8988T (cell line): ENCODE measurements at regions not wholly inside any gene's neighbourhood (a gene's known extent, or its start where the extent isn't known, plus 50 kb on each side); places are given as distances from the start of the nearest gene placed in this dataset.

Experiments
- DNase-seq: peaks from one replicate; pipeline ENCODE4 v3.0.0; 2011

GRCh38 chr2:133667968-133668367 lies 99.7 kb upstream of the NCKAP5 start:
- DNase-seq = no peak

- DNase-seq = no peak
These were observed 100.3 kb upstream of the NCKAP5 start for GRCh38 chr2:133668547-133668946.

- no peak for DNase-seq
These were observed 105.1 kb upstream of the NCKAP5 start for GRCh38 chr2:133673305-133673905.

DNA sequence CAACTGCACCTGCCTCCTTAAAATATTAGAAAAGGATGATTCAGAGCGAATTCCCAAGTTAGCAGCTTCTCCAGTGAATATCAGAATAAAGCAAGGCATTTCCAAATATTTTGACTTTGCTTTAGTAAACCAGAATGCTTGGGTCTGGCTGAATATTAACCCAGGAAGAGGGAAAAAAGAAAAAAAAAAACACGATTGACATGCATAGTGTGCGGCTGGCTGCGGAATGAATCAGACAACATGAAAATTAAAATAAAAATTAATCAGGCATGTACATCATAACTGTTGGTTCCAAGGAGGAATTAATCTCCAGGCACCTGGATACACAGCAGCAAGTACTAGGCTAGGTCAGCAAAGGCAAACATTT lies 105.8 kb upstream of the NCKAP5 start:
- no peak for DNase-seq

- no peak for DNase-seq
These were observed 106.4 kb upstream of the NCKAP5 start for GRCh38 chr2:133674433-133675331.

DNA sequence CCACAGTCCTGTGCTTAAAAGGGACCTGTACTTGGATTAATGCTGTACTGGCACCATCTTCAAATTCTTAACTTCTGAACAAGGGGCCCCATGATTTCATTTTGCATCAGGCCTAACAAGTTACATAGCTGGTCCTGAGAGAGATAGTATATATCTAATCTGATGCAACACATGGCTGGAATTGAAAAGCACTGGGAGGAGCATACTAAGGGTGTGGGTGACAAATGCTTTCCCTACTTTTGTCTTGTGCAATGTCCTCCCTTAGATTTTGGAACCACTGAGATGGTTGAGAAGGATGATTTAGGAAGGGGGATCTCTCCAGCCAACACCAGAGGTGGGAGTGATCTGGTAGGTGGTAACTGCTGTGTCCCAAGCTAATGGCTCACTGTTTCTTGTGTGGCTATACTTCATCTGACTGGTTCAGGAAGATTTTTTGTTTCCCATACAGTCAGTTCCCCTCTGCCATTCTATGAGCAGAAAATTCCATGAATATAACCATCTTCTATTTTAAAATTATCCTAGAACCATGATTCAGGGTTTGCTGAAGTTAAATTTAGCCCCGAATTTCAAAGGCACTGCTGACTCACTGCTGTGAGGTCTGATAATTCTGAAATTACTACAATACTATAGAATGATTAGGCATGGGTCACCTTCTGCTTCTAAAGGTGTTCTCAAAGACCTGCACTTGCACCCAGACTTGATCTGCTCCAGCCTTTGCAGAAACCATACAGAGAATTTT lies 108.3 kb upstream of the NCKAP5 start:
- DNase-seq = no peak

DNA sequence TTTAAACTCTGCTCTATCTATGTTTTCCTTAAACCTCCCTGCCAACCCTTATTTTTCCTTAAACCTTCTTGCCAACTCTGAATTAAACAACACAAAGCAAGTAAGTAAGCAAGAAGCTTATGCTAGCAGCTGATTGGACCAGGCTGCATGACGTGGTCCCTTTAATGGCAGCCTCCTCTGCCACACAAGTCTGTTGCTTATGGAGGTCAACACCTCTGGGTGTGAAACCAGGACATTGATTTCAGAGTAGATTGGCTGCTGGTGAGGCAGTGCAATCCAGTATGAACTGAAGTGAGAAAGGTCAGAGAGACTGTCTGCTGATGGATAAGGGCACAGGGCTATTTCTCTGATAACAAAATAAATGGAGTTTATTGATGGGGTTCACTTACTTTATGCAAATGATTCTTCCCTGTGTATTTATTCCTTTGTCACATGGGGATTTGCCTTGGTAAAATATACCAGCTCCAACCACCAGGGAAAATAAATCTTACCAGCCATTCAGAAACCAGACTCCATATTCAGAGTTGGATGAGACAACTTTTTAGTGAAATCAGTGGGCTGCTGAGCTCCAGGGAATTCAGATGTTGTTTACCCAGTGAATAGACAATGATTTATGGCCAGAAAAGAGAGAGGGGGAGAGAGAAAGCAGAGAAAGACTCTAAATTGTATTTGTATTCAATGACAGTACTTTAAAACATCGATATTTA lies 112.2 kb upstream of the NCKAP5 start:
- DNase-seq = no peak

GRCh38 chr2:133682347-133682746 lies 114.1 kb upstream of the NCKAP5 start:
- no peak for DNase-seq

DNA sequence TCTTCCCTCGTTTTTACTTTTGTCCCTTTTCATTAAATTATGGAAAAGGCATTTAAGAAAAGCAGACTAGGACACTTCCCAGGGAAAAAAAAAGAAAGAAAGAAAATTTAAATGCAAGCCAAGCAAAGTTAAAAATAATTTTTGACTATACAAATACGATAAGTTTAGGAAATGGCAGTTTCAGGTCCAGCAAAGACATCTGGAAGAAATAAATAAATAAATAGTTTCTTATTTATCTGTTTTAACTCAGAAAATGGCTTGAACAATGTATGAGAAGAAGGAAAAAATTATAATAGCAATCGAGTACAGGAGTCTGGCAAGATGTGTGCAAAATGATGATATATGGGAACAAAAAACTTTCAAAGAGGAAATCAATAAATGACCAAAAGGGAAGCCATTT lies 114.6 kb upstream of the NCKAP5 start:
- DNase-seq = no peak

GRCh38 chr2:133685636-133686215 lies 117.5 kb upstream of the NCKAP5 start:
- DNase-seq = no peak

DNA sequence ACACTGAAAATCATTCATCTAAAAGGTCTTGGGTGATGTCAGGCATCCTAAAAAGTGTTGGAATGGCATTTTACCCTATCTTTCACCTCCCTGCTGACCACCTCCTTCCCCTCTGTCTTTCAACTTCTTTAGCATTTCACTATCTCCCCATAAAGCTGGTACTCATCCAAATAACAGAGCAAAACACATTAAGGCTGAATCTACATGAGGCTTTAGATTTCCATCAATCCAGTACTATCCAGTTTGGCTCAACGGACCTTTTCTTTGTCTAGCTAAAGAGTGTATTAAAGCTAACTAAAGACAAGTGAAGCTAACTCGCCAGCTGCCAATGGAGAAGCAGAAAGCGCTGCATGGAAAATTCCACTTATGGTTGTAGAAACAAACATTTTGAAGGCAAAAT lies 122.5 kb upstream of the NCKAP5 start:
- no peak for DNase-seq

- no peak for DNase-seq
These were observed 123.1 kb upstream of the NCKAP5 start for GRCh38 chr2:133691336-133691735.

DNA sequence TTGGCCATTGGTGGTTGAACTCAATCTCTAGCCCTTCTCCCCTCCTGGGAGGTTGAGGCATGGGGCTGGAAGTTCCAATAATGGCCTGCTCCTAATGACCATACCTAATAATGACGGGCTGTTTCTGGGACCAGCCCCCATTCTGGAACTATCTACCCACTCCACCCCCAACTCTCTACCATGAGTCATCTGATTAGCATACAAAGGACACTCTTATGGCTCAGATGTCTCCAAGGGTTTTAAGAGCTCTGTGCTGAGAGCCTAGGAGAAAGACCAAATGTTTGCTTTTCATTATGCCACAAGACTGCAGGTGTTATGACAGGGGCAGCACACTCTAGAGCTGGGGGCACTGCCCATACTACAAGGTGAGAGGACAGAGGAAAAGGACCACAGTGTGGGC lies 137.0 kb upstream of the NCKAP5 start:
- DNase-seq = no peak

- no peak for DNase-seq
These were observed 142.3 kb upstream of the NCKAP5 start for GRCh38 chr2:133710613-133711012.

- no peak for DNase-seq
These were observed 142.9 kb upstream of the NCKAP5 start for GRCh38 chr2:133711201-133711600.

- DNase-seq = no peak
These were observed 143.5 kb upstream of the NCKAP5 start for GRCh38 chr2:133711806-133712205.

- no peak for DNase-seq
These were observed 144.1 kb upstream of the NCKAP5 start for GRCh38 chr2:133712369-133712768.

DNA sequence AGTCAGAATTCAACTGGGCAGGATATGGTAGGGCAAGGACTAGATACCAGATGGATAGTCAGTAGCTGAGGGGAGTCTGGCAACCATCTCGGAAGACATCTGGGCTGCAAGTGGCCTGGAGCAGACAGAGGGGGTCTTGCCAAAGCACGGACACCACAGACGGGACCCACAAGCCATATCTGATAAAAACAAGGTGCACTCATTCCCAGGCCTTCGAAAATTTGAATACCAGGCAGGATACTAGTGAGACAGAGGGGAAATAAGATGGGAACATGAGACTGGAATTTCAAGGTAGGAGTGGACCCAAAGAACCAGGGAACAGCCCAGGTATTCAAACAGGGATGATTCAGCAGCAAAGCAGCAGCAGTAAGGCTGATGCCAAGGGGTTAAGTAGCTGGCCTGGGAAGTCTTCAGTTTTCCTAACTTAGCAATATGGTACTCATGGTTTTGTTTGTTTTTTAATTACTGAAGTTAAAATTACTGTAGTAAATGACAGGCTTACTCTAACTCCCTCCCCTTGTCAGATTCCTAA lies 144.9 kb upstream of the NCKAP5 start:
- DNase-seq = no peak

GRCh38 chr2:133716166-133716565 lies 147.9 kb upstream of the NCKAP5 start:
- DNase-seq = no peak

DNA sequence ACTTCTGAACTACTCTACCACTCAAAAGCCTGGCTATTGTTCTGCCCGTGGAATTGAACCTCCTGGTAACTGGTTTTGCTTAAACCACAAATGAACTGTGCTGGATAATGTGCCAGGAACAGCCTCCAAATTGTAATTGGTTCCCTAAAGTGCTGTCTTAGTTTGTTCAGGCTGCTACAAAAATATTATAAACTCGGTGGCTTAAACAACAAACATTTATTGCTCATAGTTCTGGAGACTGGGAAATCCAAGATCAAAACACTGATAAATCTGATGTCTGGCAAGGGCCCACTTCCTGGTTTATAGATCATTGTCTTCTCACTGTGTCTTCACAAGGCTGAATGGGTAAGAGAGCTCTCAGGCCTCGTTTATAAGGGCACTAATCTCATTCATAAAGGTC lies 149.2 kb upstream of the NCKAP5 start:
- no peak for DNase-seq

- DNase-seq = no peak
These were observed 150.5 kb upstream of the NCKAP5 start for GRCh38 chr2:133718688-133719201.

DNA sequence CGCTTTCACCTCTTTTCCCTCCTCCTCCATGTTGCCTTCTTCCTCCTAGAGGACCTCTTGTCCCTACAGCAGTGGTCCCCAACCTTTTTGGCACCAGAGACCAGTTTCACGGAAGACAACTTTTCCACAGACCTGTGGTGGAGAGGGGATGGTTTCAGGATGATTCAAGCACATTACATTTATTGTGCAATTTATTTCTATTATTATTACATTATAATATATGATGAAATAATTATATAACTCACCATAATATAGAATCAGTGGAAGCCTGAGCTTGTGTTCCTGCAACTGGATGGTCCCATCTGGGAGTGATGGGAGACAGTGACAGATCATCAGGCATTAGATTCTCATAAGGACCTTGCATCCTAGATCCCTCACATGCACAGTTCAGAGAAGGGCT lies 152.2 kb upstream of the NCKAP5 start:
- no peak for DNase-seq
